ENCODE measurements at regions not wholly inside any gene's neighbourhood (a gene's known extent, or its start where the extent isn't known, plus 50 kb on each side); places are given as distances from the start of the nearest gene placed in this dataset.

- no peak for FAIRE-seq
- in situ Hi-C loops (cut with HindIII; ENCODE audit: extremely low pct_ligation_motif_present, low pct_unique_long_range_greater_than_20kb), result no loop called here
Measured at GRCh38 chr4:120207021-120207420, 140.4 kb upstream of the MAD2L1 start.

More at GRCh38 chr4:120207021-120207420, 140.4 kb upstream of the MAD2L1 start:
- H4K20me1 ChIP-seq (ENCODE audit: insufficient read depth, low read length), result no peaks in the 10 kb centered on the region
- H2AFZ ChIP-seq (ENCODE audit: low read length), result no peak overlapping the region
- no peak for ATAC-seq
- ChIA-PET CTCF (ENCODE audit: low intra/inter-chr PET ratio, low total read pairs) (no interaction called here), POLR2A (no interaction called here)
- no peak overlapping the region for H3K27ac ChIP-seq (ENCODE audit: extremely low read length, insufficient read depth, low read length)
- TF ChIP-seq ARID3A (IDR thresholded peaks at IDR 0.05; ENCODE audit: low read depth, low read length) (no peak), NFIC (IDR thresholded peaks at IDR 0.05; ENCODE audit: low read length) (no peak), ZNF598 (CRISPR knock-in tag; IDR thresholded peaks at IDR 0.05; ENCODE audit: borderline replicate concordance) (no peak), SMYD3 (CRISPR knock-in tag; IDR thresholded peaks at IDR 0.05) (no peak), ZNF3 (CRISPR knock-in tag; IDR thresholded peaks at IDR 0.05) (no peak), EED (CRISPR knock-in tag; IDR thresholded peaks at IDR 0.05) (no peak), ZSCAN20 (CRISPR knock-in tag; IDR thresholded peaks at IDR 0.05; ENCODE audit: borderline replicate concordance) (no peak), ATF4 (CRISPR knock-in tag; IDR thresholded peaks at IDR 0.05) (no peak), ZNF460 (CRISPR knock-in tag; IDR thresholded peaks at IDR 0.05; ENCODE audit: borderline replicate concordance) (no peak), POLR2A (IDR thresholded peaks at IDR 0.05; ENCODE audit: insufficient read depth in 1 of 2, low read depth in 2 of 2, low read length in 2 of 2) (no peak), THAP7 (CRISPR knock-in tag; IDR thresholded peaks at IDR 0.05) (no peak), SMC3 (IDR thresholded peaks at IDR 0.05; ENCODE audit: low read length) (no peak), SMARCE1 (IDR thresholded peaks at IDR 0.05; ENCODE audit: borderline replicate concordance) (no peak), ZNF496 (CRISPR knock-in tag; IDR thresholded peaks at IDR 0.05; ENCODE audit: insufficient replicate concordance) (no peak), ZFP82 (CRISPR knock-in tag; IDR thresholded peaks at IDR 0.05; ENCODE audit: borderline replicate concordance) (no peak), ZFP90 (CRISPR knock-in tag; IDR thresholded peaks at IDR 0.05; ENCODE audit: borderline replicate concordance) (no peak)
- H3K36me3 ChIP-seq (replicated peaks in 1 of 2; ENCODE audit: control insufficient read depth in 1 of 2, insufficient read depth in 2 of 2, low read length in 2 of 2), result no peaks in the 10 kb centered on the region
- no peak overlapping the region for H3K9ac ChIP-seq (ENCODE audit: insufficient read depth, low read depth, low read length)
- H3K4me3 ChIP-seq (replicated peaks in 1 of 3; ENCODE audit: insufficient read depth in 1 of 3, low read depth in 2 of 3, low read length in 3 of 3), result no peak overlapping the region
- H3K27me3 ChIP-seq (ENCODE audit: control insufficient read depth in 1 of 2, insufficient read depth in 2 of 2, low read length in 2 of 2), result no peaks in the 10 kb centered on the region
- intact Hi-C loops (cut with micrococcal nuclease; ENCODE audit: unreplicated experiment), result no loop called here
- no peaks in the 10 kb centered on the region for H3K9me3 ChIP-seq (ENCODE audit: low read length)
- no TSS peak for BruUV-seq (replicated peaks)
- WGBS (ENCODE audit: low lambda C conversion rate), result 2% methylated on average over 3 of the region's 3 CpGs
- H3K4me1 ChIP-seq (ENCODE audit: insufficient read depth, low read length), result no peaks in the 10 kb centered on the region
- no peak overlapping the region for H3K4me2 ChIP-seq (ENCODE audit: low read depth, low read length)
- no peaks in the 10 kb centered on the region for H3K79me2 ChIP-seq (ENCODE audit: insufficient read depth, low read length)
- no peak for DNase-seq (ENCODE audit: low spot score)

All from HepG2 (cell line).